ENCODE measurements at regions not wholly inside any gene's neighbourhood (a gene's known extent, or its start where the extent isn't known, plus 50 kb on each side); places are given as distances from the start of the nearest gene placed in this dataset.
"Not testable (repeated sequence)": the region's sequence is repeated elsewhere in the genome, so short reads cannot be mapped to it uniquely, and the experiment has no call there.

DNA sequence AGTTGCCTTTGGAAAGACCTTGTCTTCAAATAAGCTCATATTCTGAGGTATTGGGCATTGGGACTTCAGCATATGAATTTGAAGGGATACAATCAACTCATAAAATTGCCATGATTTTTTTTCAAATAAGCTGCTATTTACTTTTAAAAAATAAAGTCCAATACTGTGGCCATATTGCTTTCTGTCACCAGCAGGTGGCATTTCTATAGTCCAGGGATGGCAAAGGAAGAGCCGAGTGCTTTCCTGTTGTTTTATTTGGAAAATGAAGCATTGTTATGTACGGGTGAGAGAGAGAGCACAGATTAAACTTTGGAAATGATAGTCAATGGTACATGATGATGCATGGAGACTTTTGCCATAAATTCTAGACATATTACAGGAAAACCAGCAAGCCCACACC lies 104.1 kb upstream of the DPP6 start:
- DNase-seq (ENCODE audit: low spot score): no peak

DNA sequence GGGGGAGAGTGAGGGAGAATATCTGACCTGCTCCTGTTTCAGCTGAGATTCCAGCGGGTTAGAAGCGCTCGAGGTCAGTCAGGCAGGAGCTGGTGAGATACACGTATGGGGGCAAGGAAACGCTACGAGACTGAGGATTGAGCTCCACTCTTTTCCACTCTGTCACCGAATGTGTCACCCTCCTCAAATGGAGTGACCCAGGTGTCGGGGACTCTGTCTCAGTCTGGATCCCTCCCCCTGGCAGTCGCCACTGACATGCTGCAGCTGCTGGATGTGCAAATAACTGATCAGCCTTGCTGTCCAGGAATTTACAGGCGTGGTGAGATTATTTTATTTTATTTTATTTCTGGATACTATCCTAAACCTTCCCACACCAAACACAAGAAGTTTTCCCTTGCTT lies 100.9 kb upstream of the DPP6 start:
- DNase-seq (ENCODE audit: low spot score): no peak

DNA sequence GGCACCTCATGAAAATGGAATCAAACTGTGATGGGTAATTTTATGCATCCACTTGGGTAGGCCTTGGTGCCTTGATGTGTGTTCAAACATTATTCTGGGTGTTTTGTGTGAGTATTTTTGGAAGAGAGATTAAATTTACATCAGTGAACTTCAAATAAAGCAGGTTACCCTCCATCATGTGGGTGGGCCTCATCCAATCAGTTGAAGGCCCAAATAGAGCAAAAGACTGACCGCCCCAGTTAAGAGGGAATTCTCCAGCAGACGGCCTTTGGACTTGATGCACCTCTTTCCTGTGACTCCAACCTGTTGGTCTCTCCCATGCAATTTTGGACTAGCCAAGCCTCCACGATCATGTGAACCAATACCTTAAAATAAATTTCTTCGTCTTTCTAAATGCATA lies 97.7 kb upstream of the DPP6 start:
- DNase-seq (ENCODE audit: low spot score): no peak

DNA sequence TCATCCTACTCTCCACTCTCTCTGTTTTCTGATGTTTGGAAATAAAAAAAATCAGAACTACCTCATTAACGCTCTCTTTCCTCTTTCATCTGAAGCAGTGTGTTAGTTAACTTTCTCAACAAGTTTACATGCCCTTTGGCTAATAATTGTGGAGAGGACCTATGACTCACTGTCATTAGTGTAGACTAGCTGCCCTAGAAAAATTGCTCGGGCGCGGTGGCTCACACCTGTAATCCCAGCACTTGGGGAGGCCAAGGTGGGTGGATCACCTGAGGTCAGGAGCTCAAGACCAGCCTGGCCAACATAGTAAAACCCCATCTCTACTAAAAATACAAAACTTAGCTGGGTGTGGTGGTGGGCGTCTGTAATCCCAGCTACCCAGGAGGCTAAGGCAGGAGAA lies 94.5 kb upstream of the DPP6 start:
- not testable (repeated sequence) for DNase-seq (ENCODE audit: low spot score)

DNA sequence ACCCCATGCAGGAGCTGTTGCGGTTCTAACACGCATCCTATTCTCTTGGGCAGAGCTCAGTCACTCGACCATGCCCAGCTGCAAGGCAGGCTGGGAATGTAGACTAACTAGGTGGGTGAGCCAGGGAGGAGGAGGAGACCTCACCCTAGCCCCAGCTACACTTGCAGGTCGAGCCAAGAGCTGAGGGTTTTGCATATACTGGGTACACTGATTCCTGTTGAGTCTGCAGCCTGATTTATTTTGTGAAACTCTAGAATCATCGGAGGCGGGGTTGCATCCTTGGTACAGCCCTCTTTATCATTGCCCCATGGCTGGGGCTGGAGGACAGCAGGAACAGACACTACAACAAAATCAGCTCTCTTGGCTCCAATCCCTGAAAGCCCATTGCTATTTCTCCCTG lies 93.8 kb upstream of the DPP6 start:
- not testable (repeated sequence) for DNase-seq (ENCODE audit: low spot score)

DNA sequence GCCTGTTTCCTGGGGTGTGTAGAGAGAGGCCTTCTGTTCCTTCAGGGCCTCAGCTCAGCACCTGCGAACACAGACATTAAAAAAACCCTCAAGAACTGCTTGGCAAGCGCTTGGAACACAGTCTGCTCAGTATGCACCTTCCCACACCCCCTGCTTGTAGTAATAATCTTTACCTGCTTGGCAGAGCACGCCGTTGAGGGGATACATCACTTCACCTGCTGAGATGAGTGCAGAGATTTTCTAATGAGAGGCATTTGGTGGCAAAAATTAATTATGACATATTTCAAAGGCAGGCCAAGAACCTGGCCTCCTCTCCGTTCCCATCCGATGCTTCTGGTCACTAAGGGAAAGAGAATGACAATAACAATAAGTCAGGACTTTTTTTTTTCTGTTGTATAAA lies 93.4 kb upstream of the DPP6 start:
- not testable (repeated sequence) for DNase-seq (ENCODE audit: low spot score)

DNA sequence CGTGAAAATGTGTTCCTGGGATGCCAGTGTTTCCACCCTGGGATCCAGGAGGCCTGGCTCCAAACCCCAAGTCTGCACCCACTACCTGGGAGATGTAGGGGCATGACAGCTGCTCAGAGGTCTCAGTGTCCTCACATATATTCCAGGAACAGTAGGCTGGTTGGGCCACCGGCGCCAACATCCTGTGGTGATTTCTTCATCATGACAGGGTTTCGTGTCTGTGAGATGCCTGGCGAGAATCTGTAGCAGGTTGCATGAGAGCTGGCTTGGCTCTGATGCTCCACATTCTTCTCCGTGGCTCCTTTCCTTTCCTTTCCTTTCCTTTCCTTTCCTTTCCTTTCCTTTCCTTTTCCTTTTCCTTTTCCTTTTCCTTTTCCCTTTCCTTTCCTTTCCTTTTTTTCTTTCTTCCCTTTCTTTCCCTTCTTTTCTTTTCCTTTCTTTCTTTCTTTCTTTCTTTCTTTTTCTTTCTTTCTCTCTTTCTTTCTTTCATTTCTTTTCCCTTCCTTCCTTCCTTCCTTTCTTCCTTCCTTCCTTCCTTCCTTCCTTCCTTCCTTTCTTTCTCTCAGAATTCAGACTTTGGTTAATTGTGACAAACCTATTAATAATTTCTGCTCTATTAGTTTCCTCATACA lies 87.6 kb upstream of the DPP6 start:
- DNase-seq (ENCODE audit: low spot score): not testable (repeated sequence)

DNA sequence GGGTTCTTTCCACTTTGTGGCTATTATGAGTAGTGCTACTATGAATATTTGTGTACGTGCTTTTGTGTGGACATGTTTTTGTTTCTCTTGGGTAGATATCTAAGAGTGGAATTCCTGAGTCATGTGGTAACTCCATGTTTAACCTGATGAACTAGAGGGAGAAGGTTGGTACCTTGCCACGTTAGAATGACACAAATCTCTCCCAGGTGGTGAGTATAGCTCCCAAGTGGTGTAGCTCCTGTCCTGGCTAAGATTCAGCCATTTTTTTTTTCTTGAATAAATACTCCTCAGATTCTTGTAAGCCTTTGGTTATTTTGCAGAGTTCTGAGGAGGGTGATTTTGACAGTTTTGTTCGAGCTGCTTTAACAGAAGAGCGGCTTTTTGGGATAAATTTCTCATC lies 83.2 kb upstream of the DPP6 start:
- not testable (repeated sequence) for DNase-seq (ENCODE audit: low spot score)

DNA sequence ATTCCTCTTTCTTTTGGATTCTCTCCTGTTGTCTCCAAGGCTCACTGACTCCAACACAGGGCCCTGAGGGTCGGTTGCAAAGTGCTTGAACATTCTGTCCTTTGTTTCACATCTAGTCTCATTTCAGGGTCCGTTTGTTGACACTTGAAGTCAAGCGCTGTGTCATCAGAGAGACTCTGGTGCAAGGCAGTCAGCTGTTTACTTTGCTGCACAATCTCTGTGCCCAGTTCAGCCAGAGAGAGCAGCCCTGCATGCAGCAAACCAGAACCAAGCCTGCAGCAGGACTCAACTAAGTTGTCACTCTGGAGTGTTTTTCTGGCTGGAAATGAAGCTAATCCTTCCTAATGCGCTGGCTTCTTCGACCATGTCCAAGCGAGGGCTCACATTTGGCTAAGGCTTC lies 77.6 kb upstream of the DPP6 start:
- not testable (repeated sequence) for DNase-seq (ENCODE audit: low spot score)

DNA sequence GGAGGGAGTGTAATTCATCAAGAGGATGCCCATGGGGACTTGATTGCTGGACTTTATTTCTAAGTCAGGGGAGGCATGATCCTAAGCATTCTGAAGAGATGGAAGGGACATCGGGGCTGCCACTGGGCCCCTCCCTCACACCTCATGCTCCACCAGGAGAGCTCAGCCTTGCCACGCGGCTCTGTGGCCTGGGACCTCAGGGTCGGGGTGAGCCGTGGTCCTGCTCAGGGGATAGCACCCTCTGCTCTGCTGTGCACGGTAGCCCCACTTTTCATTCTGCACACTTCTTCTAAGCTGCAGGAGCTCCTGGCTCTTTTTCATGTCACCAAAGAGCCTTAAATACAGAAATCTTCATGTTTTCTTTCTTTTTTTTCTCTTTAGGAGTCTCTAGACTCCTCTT lies 75.5 kb upstream of the DPP6 start:
- not testable (repeated sequence) for DNase-seq (ENCODE audit: low spot score)

DNA sequence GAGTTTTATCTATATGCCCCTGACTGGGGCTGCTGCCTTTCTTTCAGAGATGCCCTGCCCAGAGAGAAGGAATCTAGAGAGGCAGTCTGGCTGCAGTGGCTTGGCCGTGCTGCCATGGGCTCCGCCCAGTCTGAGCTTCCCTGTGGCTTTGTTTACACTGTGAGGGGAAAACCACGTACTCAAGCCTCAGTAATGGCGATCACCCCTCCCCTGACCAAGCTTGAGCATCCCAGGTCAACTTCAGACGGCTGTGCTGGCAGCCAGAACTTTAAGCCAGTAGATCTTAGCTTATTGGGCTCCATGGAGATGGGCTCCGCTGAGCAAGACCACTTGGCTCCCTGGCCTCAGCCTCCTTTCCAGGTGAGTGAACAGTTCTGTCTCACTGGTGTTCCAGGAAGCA lies 69.0 kb upstream of the DPP6 start:
- not testable (repeated sequence) for DNase-seq (ENCODE audit: low spot score)

DNA sequence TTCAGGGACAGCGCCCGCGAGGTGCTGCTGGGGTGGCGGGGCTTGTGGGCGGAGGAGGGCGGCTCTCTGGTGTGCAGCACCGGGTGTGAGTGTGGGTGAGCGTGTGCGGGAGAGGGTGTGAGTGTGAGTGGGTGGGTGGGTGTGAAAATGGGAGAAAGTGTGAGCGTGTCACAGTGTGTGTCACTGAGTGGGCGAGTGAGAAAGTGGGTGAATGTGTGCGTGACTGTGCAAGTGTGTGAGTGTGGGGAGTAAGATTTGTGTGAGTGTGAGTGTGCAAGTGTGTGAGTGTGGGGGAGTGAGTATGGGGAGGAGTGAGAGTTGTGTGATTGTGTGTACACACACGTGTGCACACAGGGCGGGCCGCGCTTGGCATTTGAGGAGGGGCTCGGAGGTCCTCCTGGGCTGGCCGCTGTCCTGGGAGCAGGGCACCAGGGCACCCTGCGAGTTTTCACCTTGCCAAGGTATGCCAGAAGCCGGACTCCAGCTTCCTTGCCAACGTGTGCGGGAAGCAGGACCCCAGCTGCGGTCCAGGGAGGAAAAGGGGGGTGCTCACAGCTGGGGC lies 63.1 kb upstream of the DPP6 start:
- not testable (repeated sequence) for DNase-seq (ENCODE audit: low spot score)

DNA sequence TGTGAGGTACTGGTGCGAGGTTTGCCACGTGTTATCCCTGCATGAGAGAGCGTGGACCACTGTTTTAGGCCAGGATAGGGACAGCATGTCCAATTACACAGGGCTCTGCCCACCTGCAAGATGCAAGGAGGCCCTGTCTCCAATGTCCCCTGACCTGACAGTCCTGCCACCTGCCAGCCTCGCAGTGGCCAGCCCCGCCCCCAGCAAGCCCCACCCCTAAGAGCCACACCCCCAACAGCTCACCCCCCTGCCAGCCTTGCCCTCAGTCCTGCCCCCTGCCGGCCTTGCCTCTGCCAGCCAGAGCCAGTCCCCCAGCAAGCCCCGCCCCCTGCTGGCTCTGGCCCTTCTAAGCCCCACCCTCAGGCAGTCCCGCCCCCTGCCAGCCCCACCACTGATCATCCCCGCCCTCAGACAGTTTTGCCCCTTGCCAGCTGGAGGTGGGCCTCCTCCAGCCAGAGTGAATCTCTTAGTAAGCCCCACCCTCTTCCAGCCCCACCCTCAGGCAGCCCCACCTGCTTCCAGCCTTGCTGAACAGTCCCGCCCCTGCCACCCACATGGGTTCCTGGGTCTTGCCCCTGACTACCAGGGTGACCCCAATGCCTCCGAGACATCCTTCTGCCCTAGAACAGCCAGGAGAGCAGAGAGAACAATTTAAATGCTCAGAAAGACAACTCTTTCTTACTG lies 62.3 kb upstream of the DPP6 start:
- not testable (repeated sequence) for DNase-seq (ENCODE audit: low spot score)

DNA sequence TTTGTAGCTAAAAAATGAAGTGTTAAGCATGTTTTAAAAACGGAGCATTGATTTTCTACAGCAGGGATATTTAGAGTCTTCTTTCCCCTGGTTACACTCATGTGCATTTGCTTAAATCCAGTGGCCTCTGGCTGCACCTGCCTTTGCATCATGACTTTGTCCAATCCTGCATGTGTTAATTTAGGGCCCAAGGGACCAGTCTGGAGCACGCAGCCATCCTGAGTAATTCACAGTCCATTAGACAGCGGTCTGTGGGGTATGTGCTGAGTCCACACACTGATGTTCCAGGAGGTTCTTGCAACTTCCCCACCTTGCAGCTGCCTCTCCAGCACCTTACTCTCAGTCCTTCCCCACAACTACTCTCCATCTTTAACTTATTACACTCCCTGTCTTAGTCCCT lies 60.7 kb upstream of the DPP6 start:
- DNase-seq (ENCODE audit: low spot score): not testable (repeated sequence)

DNA sequence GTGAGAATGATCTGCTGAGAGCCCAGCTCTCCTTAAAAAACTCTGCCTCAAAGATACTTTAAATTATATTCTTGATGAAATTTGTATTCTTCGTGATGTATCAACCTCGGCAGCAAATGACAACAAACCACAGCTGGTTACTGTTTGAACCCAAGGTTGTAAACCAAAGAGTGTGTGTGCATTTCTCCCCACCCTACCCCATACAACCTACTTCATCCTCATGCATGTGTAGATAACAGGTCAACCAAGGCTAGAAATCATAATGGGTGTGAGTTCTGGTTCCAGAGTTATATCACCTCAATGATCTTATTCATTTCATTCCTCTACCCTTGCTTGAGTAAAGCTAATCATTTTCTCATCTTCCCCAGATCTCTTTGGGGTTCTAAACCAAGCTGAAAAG lies 58.8 kb upstream of the DPP6 start:
- not testable (repeated sequence) for DNase-seq (ENCODE audit: low spot score)

DNA sequence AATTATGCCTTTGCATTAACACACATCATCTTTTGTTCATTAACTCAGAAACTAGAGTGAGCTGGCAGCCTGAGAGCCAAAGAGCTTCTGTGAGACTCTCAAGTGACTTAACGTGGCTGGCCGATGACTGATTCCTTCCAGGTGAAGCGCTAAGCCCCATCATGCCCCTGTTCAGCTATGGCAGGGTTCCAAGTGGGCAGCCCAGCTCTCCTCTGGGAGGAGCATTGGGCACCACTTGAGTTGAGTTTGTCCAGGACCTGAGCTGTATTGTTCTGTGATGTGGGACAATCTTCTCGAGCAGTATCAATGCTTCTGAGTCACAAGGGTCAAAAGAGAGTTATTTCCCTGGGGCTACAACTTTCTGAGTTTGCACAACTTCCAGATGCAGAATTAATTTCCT lies 53.3 kb upstream of the DPP6 start:
- DNase-seq (ENCODE audit: low spot score): not testable (repeated sequence)
